GM10266 (cell line): ENCODE measurements at regions not wholly inside any gene's neighbourhood (a gene's known extent, or its start where the extent isn't known, plus 50 kb on each side); places are given as distances from the start of the nearest gene placed in this dataset.
A peak's percentile ranks its signal among the peaks of the same experiment; 100 is the strongest.

Experiments used
- DNase-seq: peaks from one replicate; pipeline ENCODE4 v3.0.0; 2012; ENCODE audit errors: extremely low spot score
- TF ChIP-seq, protein P1 (sequence below): IDR thresholded peaks from 2 replicates; pipeline ENCODE4 v1.5.1; 2012; ENCODE audit warnings: mild to moderate bottlenecking, low read depth; ENCODE audit not compliant: control insufficient read depth, insufficient read depth; ENCODE audit errors: missing control alignments

DNA sequence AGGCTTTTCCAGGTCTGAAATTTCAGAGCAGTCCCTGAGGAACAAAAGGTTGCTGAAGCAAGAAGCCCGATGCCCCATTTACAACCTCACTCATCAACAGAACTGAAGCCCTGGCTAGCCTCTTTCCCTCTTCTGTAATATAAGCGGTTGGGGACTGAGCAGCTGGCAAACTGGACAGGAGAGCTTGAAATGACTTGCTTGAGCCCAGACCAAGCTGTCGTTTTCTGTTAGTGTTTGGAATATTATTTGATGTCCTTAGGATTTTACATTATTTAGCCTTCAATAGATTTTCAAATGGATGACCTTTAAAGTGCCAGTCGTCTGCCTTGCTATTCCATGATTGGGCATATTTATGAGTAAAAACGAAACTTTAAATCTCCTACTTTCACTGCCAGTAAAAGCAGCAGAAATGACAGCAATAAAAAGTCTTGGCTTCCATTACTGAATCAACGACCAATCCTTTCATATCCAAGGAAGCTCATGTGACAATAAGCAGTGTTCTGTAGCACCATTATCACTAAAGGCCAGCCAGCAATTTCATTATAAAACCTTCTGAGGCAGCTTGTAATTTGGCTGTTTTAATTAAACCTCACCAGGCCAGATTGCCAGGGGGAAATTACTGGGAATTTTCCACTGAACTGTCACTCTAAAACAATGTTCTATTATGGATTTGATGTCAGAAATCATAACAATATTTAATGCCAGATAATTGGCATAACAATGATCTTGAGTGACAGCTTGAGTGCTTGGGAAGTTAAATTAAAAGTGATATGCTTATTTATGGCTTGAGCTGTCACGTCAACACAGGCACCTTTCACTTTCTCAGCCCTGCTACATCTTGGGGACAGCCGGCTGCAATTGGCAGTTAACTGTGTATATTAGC lies 85.9 kb downstream of the LSMEM1 start:
- DNase-seq = no peak
- TF ChIP-seq, protein P1, sequence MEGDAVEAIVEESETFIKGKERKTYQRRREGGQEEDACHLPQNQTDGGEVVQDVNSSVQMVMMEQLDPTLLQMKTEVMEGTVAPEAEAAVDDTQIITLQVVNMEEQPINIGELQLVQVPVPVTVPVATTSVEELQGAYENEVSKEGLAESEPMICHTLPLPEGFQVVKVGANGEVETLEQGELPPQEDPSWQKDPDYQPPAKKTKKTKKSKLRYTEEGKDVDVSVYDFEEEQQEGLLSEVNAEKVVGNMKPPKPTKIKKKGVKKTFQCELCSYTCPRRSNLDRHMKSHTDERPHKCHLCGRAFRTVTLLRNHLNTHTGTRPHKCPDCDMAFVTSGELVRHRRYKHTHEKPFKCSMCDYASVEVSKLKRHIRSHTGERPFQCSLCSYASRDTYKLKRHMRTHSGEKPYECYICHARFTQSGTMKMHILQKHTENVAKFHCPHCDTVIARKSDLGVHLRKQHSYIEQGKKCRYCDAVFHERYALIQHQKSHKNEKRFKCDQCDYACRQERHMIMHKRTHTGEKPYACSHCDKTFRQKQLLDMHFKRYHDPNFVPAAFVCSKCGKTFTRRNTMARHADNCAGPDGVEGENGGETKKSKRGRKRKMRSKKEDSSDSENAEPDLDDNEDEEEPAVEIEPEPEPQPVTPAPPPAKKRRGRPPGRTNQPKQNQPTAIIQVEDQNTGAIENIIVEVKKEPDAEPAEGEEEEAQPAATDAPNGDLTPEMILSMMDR = no peak

GRCh38 chr7:112567388-112567787 lies 86.6 kb downstream of the LSMEM1 start:
- DNase-seq = no peak
- TF ChIP-seq, protein P1 = no peak

GRCh38 chr7:112571852-112572607 lies 91.2 kb downstream of the LSMEM1 start:
- TF ChIP-seq, protein P1 = peak; percentile 31
- DNase-seq = no peak

- no peak for DNase-seq
- TF ChIP-seq, protein P1 = no peak
Observed at GRCh38 chr7:112572669-112573301, 92.0 kb downstream of the LSMEM1 start.

DNA sequence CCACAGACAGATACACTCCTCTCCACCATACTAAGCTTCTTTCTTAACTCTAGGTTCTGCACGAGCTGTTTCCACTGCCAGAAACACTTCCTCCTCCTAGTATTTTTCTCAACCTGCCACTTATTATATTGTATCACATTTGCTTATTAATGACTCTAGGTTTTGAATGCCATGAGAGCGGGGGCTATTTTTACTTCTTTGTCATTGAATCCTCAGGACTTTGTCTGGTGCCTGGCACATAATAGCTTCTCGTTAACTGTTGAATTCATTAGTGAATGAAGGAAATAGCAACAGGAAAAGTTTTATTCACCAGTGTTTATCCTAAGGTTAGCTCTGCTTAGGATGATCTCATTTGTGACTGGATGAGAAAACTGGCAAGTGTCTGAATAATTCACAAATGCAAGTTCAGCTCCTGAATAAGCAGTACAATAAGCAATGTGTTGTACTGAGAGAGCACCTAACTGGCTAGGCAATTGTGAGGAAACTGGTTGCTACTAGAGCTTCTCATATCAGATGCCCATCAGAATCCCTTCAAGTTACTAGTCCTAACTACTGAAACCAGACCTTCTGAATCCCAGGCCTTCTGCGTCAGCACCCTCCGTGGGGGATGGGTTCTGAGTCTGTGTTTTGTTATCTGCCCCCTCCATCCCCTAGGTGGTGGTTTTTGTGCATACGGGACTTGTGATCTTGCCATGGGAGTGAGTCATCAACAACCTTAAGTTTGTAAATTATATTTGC lies 92.7 kb downstream of the LSMEM1 start:
- no peak for DNase-seq
- TF ChIP-seq, protein P1 = no peak

DNA sequence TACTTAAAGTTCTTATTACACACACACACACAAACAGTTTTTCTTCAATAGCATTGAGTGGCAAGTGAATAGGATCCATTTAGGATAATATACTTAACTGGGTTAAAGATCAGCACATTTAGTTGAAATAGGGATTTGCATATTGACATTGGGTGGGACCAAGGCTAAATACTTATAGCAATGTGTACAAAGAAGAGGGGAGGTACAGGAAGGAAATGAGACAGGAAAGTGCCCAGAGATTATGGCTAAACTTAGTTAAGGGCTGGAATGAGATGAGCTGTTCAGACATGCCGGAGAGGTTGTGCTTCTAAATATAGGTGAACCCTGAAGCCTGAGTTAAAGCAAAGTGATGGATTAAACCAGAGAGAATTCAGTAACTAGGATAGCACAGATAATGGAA lies 95.1 kb downstream of the LSMEM1 start:
- no peak for DNase-seq
- TF ChIP-seq, protein P1 = no peak
